GM19351 (cell line): ENCODE measurements at regions not wholly inside any gene's neighbourhood (a gene's known extent, or its start where the extent isn't known, plus 50 kb on each side); places are given as distances from the start of the nearest gene placed in this dataset.

ENCODE experiments used
- ATAC-seq: cut with Tn5 transposase; IDR thresholded peaks from one replicate; pipeline ENCODE4 v1.9.1; 2021; ENCODE audit warnings: mild to moderate bottlenecking, moderate library complexity; ENCODE audit not compliant: unreplicated experiment

DNA sequence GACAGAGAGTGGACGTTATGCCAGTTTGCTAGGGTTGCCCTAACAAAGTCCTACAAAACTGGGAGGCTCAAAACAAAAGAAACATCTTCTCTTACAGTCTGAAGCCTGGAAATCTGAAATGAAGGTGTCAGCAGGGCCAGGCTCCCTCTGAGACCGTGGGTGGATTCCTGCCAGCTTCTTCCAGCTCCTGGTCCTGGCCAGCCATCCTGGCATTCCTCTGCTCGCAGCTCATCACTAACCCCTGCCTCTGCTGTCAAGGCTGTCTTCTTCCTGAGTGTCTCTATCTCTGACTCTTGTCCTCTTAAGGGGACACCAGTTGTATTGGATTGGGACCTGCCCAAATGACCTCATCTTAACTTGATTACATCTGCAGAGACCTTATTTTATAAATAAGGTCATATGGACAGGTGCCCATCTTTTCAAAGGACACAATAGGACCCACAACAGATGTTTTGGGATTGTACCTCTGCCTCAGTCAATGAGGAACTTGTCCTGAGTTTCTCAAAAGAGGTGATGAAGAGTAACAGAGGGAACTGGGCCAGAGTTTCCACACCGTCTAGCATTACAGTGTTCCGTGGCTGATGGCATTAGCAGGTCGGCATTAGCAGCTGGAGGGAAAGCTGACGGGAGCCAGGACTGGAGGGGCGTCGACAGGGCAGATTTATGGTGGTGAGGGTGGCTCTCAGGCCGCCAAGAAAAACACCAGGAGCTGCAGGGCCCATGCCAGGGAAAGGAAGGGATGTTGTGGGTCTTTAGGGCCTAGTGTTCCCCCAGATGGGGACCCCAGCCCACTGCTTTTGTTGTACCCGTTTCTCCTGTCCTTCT, 157.3 kb downstream of the TBXT start:
- ATAC-seq, result no peak

DNA sequence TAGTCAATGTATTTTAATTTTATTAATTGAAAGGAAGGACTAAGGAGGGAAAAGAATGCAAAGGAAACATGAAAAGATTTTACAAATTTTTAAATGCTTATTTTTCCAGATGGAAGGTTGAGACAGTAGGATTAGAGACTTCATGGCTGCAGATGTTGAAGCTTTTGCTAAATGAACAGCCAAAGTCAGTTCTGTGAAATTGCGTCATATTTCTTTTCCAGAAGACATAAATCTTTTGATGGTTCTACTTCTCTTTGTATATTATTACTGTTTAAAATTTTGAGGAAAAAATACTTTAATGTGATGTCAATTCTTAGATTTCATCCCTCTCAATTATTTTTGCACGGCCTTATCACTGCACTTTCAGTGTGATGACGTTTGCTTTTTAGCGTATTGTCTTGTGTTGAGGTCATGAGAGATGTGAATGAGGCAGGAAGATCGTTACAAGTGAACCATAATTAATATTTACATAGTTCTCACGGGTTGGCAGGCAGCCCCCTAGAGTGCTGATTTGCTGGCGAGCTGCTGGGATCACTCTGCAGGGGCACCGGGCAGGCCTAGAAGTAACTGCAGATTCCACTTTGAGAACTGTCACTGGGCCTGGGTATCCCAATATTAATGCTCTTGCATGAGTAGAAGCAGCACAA, 158.1 kb downstream of the TBXT start:
- no peak for ATAC-seq

DNA sequence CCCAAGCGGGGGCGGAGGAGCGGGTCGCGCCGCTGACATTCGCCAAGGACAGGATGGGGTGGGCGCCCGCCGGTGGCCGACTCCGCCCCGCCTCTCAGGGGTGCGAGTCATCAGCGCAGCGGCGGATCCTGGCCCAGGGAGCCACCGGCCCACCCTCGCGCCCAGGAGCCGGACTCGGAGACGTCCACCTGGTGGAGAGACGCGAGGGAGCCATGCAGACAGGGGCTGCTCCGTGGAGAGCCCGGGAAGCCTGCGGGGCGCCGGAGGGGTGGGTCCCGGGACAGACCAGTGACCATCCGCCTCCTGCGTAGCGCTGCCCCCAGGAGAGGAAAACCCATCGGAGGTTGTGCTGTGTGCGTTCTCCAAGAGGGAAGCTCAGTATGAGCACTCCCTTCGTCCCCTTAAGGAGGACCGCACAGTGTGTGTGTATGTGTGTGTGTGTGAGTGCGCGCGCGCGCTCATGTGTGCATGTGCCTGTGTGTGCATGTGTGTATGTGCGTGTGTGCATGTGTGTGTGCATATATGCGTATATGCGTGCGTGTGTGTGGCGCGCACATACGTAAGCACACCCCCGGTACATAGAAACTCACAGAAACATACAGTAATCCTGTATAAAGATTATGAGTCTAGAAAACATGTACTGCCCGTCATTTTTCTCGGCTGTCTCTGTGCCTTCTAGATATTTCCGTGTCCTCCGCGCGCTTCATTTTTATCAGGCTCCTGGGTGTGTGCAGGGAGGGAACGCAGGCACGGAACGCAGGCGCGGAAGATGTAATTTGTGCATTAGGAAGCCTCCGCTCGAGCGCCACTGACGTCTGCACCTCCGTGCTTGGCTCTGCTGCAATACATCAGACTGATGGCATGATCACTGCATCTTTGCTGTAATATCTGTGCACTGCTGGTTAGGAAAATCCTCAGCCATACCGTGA, 158.9 kb downstream of the TBXT start:
- no peak for ATAC-seq

DNA sequence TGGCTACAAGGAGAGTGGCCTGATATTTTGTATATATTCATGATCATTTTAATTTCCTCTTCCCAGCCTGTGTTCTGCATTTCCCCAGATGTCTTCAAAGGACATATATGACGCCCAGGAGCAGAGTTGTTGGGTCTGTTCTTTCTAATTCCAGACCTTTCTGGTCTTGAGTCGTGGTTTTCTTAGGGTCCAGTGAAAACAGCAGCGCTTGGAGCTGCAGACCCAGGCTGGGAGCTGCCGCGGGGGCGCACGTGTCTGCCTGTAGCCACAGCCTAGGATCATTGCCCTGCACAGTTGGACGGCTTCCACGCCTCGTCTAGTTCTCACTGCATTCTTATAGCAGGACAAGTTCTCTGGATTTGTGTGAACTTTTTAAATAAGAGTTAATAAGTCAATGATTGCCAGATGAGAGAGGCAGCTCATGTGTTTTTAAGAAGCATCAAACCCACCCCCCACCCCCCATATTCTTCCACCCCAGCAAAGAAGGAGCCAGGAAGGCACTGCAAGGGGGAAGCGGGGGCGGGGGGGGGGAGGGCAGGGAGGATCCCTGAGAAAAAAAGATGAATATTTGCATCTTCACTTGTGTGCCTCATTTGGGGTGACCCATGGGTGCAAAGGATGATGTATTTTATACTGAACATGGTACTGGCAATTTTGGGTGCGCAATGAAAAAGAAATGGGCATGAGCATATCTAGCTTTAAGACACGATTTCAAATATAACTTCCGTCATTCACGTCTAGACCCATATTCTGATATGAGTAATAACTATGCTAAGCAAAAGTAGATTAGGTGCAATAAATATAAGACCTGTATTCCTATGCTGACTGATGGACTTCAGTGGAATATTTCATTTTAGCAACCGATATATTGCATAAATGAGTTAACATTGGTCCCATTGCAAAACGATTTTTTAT, 160.0 kb downstream of the TBXT start:
- no peak for ATAC-seq

DNA sequence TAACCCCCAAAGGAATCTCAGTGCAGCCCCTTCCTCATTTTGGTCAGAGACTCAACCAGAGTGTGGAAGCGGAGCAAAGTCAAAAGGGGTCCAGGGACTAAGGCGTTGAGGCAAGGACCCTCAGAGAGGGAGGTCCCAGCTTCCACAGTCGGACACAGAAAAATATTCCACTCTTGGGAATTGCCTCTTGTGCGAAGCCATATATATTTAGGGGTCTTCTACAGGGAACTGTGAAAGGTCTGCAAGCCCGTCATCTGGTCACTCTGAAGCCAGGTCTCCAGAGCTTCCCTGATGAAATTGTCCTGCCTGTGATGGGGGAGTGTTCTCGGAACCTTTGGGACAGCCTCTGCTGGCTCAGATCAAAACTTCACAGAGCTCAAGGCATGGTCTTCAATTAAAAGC, 160.8 kb downstream of the TBXT start:
- ATAC-seq, result no peak

DNA sequence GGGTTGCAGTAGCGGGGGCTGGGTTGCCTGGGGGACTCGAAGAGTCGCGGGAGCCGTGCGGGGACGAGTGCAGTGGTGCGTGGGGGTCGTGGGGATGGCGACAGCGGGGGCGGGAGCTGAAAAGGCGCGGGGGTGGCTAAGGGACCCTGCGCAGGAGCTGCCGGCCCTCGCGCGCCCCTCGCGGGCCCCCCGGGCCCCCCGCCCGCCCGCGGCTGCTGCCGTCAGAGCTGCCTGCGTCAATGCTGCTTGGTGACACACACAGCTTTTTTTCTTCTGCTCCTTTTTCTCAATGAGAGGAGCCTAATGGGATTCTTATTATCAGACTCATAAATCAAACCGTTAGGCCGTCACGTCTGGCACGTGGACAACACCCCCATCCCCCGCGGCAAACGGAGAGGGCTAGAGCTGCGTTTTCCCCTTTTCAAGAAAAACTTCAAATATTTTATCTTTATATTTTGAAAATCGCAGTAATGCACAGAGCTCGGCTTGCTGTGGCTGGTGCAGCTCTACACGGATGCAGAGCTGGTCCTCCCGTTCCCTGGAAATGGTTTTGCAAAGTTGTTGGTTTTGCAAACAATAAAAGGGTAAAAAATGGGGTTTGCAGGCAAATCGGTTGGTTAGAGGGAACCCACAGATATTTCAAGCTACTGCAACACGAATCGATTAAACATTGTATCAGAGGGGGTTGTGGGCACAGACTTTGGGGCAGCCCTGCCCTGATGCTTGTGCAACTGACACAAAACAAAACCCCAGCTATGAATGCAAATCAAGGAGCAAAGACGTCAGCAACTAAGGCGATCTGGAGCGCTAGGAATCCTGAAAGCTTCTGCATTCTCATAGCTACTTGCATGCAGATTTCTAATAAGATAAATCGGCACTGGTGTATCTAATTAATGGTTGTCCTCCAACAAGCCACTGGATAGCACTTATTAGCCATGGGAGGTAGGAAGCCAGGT, 161.4 kb downstream of the TBXT start:
- no peak for ATAC-seq

DNA sequence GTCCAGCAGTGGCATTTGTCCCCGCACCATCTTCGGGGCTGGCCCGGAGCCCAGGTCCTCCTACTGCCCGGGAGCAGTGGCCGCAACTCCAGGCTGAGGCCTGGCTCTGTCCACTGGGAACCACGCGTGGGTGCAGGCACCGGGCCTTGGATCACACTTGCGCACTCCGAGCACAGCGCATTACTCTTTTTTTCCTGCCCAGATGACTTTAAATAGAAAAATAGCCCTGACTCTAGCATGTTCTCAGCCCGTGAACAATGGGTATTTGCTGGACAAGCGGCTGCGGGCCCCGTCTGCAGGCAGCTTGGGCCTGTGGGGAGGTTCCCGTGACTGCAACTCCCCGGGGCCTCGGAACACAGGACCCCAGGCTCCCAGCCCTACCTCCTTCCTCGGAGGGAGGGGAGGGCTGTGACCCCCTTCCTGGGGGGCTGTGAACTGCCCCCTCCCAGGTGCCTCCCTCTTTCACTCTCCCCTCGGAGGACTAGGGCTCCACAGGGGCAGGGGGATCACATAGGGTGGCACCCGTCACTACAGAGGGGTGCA, 162.2 kb downstream of the TBXT start:
- ATAC-seq, result no peak

DNA sequence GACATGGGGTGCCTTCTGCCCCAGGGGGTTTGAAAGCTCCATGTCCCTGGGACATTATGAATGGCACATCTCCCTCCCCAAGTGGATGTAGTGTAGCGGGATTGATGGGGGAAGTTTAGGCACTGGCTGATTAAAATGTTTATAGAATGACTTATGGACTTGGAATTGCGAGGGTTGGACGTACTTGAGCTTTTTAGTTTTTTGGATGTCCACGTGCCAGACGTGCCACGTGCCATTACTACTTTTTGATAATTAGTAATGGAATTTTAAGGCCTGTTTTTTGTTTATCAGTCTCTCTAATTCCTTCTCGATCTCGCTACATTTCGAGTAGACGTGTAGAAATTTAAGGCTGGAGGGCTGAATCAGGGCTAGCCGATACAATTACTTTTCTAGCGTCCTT, 162.8 kb downstream of the TBXT start:
- no peak for ATAC-seq

DNA sequence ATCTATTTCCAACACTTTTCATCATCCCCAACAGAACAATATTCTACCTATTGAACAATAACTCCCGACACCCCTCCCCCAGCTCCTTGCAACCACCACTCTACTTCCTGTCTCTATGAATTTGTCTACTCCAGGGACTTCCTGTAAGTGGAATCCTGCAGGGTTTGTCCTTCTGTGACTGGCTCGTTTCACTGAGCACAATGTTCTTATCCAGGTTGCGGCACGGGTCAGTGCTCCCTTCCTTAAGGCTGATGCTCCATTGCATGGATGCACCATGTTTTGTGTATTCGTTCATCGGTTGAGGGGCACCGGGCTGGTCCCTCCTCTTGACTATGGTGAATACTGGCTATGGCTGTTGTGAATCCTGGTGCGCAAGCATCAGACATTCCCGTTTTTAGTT, 163.2 kb downstream of the TBXT start:
- no peak for ATAC-seq

DNA sequence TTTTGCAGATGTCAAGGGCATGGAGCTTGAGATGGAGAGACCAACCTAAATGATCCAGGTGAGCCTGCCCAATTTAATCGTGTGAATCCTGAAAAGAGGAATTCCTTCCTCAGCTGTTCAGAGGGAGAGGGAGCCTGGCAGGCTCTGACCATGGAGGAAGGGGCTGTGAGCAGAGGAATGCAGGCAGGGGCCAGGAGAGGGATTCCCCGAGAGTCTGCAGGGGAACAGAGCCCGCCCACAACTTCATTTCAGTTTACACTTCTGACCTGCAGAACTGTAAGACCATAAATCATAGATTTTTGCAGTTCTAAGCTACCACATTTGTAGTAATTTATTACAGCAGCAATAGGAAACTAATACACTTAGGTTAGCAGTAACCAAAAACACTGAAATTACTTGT, 164.1 kb downstream of the TBXT start:
- ATAC-seq, result no peak

DNA sequence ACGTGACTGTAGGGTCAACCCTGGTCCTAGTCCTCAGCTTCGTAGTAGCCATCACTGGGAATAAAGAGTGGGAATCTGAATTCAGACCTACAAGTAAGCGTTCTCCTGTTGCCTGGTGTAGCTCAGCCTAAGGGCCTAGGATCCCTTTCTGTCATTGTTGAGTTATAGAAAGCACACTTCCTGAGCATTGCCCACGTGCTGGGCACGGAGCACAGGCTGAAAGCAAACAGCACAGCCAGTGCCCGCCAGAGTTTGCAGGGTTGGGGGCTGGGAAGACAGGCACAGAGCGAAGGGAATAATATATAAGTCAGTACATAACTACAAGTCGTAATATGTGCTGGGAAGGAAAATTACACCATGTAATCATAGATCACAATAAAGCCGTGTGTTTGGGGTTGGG, 166.3 kb downstream of the TBXT start:
- no peak for ATAC-seq

DNA sequence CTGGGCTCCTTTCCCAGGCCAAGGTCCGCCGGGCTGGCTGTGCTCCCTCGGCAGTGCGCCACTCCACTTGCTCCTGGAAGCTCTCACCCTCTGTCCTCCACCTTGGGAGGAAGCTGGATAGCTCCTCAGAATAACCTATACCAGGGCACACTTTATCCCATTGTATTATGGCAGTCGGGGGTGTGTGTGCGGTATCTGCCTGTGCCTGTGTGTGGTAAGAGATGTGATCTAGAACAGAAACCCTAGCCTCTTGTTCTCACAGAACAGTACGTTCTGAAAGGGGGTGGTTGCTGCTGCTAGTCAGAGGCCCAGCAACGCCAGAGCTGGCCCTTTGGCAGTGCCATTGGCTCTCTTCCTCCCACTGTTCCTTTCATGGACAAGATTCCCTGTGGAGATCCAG, 168.4 kb downstream of the TBXT start:
- ATAC-seq, result no peak

DNA sequence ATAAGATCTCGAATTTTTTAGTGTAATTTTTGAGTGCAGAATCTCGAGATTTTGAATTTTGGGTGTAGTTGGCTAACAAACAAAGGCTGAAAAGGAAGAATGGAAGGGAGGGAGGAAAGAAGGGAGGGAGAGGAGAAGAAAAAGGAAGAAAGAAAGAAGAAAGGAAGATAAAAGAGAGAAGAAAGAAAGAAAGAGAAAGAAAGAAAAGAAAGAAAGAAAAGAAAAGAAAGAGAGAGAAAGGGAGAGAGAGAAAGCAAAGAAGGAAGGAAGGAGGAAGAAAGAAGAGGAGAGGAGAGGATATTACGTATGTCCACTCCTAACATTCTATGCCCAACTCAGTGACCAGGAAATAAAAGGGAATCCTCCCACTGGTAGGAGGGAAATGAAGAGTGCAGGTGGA, 169.6 kb downstream of the TBXT start:
- no peak for ATAC-seq

DNA sequence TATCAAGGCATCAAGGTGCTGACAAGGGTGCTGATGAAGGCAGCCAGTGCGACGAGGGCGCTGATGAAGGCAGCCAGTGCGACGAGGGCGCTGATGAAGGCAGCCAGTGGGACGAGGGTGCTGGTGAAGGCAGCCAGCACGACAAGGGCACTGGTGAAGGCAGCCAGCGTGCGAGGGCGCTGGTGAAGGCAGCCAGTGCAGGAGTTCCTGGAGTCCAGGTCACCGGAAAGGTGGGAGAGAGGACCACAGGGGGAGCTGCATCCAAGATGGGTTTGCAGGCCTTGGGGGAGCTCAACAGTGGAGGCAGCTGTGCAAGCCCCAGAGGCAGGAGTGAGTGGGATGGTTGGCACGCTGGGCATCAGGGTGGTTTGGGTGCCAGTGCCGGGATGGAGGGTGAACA, 176.3 kb downstream of the TBXT start:
- ATAC-seq, result no peak

DNA sequence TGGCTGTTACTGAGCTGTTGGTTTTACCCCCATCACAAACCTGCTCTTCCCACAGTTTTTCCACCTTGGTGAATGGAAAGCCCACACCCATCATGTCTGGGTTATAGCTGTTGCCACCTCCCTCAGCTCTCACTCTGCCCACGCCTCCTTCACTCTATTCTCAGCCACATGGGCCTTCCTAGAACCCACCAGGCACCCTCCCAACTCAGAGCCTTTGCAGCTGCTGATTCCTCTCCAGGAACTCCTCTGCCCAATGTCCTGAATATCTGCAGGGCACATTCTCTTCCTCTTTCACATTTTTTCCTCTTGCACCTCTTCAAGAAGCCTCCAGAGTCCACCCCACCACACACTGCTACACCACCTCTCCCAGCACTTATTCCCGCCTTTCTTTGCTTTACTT, 177.4 kb downstream of the TBXT start:
- no peak for ATAC-seq

DNA sequence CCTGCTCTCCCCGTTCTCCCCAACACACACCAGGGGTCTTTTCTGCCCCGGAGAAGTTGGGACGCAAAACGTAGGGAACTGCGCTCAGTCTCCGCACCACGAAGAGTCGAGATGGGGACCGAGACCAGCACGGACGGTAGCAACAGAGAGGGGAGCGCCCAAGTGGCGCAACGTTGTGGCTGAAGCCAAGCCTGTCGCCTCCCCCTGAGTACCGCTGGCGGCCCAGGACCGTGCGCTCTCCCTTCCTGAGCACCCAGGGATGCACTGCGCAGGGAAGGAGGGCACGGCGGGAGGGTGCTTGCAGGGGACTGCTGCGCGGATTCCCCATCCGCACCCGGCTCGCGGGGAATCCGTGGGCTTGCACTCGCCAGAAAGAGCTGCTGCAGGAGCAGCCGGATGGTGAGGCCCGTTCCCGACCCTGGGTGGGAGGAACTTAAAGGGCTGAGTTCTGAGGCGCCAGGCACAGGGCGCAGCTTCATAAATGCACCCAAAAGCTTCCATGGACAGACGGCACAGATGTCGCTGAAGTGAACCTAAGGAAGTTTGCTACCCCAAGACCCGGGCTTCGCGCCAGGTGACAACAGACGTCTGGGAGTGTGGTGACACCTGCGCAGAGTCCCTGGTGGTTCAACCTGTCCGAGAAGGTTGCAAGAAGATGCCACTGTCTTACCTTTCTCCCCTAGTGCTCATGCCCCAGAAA, 178.7 kb downstream of the TBXT start:
- no peak for ATAC-seq

DNA sequence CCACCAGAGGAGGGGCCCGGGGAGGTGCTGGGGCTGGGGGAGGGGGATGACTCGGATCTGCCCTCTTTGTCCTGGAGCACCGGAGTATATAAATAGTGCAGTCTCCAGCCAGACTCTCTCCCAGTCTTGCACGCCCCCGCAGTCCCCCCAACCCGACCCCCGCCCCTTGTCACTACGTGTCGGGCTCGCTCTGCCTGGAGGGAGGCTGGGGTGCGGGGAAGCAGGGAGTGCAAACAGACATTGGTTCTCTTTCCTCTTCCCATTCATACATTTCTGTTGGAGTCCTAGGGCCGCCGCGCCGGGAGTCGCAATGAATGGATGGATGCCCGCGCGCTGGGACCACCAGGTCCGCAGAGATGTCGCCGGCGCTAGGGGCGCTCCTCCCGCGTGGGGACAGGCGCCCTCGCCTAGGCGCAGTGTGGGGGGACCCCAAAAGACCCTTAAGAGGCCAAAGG, 179.3 kb downstream of the TBXT start:
- ATAC-seq, result no peak

DNA sequence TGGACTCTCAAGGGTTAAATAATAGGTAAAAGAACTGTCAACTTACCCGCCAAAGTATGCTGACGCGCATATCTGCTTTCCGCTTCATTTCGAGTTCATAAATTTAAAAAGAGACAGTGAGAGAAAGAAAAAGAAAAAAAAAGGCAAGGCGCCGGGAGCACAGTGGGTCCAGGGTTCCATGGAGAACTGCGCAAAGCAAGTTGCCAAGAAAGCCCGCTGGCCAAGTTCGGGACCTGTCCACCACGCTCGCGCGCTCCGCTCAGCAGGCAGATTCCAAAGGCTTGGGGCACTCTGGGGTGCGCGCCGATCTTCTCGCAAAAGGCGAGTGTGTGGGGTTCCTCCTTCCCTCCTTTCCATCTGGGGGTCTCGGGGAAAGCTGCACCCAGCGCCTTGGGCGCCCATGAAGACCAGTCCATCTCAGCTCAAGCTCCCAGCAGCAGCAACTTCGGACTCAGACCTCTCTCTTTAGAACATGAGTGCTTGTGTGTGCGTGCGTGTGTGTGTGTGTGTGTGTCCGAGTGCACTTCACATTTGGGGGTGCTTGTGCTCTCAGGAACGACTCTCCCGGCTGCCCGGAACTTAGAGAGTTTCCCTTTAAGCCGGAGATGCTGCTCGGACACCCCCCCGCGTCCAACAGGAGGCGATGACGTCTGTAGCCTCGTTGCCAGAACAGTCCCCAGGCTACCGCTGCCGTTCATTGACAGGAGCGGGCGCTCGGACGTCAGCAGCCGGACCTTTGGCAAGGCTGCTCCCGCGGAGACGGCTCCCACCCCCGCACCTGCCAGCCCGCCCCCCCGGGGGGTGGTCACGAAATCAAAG, 180.0 kb downstream of the TBXT start:
- no peak for ATAC-seq
